ENCODE measurements at regions not wholly inside any gene's neighbourhood (a gene's known extent, or its start where the extent isn't known, plus 50 kb on each side); places are given as distances from the start of the nearest gene placed in this dataset.
"Not testable (repeated sequence)": the region's sequence is repeated elsewhere in the genome, so short reads cannot be mapped to it uniquely, and the experiment has no call there.

DNA sequence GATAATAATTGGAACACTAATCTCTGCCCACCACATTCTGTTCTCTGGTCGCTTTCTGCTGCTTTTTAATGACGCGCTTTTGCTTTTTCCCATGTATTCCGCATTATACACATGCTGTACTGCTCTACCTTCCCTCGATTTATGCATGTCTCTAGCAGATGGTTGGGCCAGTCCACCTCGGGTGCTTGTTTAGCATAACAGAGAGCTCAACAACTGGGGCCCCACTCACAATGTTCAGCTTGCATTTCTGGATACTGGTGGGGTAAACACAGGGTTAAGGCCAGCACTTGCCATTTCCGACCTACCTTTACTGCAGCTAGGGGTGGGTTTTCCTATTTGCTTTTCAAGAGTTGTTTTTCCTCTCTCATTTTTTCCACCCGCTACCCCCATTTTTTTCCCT is 255.8 kb downstream of the SOX3 start:
- H3K27me3 ChIP-seq, result no peaks in the 10 kb centered on the region
- TF ChIP-seq, protein P1, sequence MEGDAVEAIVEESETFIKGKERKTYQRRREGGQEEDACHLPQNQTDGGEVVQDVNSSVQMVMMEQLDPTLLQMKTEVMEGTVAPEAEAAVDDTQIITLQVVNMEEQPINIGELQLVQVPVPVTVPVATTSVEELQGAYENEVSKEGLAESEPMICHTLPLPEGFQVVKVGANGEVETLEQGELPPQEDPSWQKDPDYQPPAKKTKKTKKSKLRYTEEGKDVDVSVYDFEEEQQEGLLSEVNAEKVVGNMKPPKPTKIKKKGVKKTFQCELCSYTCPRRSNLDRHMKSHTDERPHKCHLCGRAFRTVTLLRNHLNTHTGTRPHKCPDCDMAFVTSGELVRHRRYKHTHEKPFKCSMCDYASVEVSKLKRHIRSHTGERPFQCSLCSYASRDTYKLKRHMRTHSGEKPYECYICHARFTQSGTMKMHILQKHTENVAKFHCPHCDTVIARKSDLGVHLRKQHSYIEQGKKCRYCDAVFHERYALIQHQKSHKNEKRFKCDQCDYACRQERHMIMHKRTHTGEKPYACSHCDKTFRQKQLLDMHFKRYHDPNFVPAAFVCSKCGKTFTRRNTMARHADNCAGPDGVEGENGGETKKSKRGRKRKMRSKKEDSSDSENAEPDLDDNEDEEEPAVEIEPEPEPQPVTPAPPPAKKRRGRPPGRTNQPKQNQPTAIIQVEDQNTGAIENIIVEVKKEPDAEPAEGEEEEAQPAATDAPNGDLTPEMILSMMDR (IDR thresholded peaks at IDR 0.05), result no peak
- H3K9me3 ChIP-seq, result no peaks in the 10 kb centered on the region
- intact Hi-C loops (cut with DNase I), result no loop called here
- no peaks in the 10 kb centered on the region for H3K4me1 ChIP-seq
- no peak overlapping the region for H3K27ac ChIP-seq
- no peak overlapping the region for H3K4me3 ChIP-seq
- no peaks in the 10 kb centered on the region for H3K36me3 ChIP-seq
- no peak for DNase-seq (ENCODE audit: low spot score in 2 of 2)

DNA sequence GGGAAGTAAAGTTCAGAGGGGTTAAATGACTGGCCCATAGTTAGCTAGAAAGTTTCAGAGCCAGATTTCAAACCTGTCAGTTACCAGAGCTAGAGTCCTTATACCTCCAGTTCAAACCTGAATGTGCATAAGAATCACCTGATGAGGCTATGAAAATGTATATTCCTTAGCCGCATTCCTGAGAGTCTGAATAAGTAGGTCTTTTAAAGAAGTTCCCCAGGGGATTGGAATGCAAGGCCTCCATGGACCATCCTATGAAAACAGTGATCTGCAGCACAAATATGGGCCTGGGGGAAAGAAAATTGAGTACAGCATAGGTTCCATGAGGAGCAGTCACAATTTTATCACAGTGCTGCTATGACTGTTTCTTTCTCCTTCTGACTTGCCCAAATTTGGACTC is 263.9 kb upstream of the CXorf66 start:
- DNase-seq (ENCODE audit: low spot score in 2 of 2), result no peak
- TF ChIP-seq, protein P1 (IDR thresholded peaks at IDR 0.05), result no peak
- H3K36me3 ChIP-seq, result no peaks in the 10 kb centered on the region
- H3K27me3 ChIP-seq, result no peaks in the 10 kb centered on the region
- H3K9me3 ChIP-seq, result peaks cover 0 to 2% of the 10 kb centered on the region in 2 donors
- H3K4me1 ChIP-seq, result no peaks in the 10 kb centered on the region
- intact Hi-C loops (cut with DNase I), result no loop called here
- H3K4me3 ChIP-seq, result no peak overlapping the region
- H3K27ac ChIP-seq, result no peak overlapping the region

DNA sequence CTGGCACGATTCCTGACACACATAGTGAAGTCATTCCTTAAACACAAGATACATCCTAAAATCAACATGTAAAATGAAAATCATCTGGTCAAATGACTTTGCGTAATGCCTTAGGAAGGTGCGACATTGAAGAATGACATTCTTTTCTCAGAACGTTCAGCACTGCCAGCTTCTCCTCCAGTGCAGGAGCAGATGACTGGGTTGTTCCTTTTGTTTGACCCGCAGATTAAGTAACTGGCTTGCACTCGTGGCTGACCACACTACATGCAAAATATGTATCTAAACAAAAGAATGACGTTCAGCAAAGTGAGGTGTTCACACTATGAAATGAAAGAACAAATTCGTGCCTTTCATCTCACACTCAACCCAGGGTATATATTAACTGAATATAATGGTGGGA is 260.7 kb upstream of the CXorf66 start:
- H3K27me3 ChIP-seq; H3K4me1 ChIP-seq; intact Hi-C loops (cut with DNase I); H3K9me3 ChIP-seq; H3K36me3 ChIP-seq; DNase-seq (ENCODE audit: low spot score in 2 of 2); H3K27ac ChIP-seq; H3K4me3 ChIP-seq: not testable (repeated sequence)

DNA sequence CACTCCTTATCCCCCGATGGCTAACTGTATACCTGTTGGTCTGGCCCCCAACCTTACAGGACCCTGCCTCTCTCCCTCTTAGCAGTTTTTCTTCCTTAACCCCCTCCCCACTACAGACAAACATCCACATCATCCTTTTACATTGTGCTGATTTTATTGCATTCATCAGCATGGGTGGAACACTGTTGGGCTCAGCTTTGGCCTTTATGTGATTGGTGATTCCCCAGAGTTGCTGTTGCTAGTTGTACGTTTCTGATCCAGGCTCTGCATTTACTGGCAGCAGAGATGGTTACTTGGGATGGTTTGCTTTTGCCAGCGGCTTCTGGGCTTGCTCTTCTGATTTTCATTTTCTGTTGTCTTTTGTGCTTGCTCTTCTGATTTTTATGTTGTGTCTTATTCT is 250.6 kb upstream of the CXorf66 start:
- intact Hi-C loops (cut with DNase I); DNase-seq (ENCODE audit: low spot score in 2 of 2); H3K27me3 ChIP-seq; H3K4me1 ChIP-seq; H3K27ac ChIP-seq; H3K4me3 ChIP-seq; H3K9me3 ChIP-seq; H3K36me3 ChIP-seq: not testable (repeated sequence)

DNA sequence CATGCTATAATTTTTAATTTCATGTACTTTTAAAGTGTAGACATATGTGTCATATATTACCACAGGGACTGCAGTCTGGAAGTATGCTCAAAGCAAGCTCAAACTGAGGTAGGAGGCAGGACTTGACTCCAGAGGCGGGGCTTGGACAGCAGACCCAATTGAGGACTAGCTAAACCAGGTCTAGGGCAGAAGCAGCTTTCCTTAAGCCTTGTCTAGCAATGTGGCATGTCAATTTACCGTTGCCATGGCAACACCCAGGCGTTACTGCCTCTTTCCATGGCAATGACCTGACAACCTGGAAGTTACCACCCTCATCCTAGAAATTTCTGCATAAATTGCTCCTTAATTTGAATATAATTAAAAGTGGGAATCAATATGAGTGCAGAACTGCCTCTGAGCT is 249.2 kb upstream of the CXorf66 start:
- H3K9me3 ChIP-seq; DNase-seq (ENCODE audit: low spot score in 2 of 2); H3K4me1 ChIP-seq; H3K27ac ChIP-seq; intact Hi-C loops (cut with DNase I); H3K36me3 ChIP-seq; H3K27me3 ChIP-seq; H3K4me3 ChIP-seq: not testable (repeated sequence)

DNA sequence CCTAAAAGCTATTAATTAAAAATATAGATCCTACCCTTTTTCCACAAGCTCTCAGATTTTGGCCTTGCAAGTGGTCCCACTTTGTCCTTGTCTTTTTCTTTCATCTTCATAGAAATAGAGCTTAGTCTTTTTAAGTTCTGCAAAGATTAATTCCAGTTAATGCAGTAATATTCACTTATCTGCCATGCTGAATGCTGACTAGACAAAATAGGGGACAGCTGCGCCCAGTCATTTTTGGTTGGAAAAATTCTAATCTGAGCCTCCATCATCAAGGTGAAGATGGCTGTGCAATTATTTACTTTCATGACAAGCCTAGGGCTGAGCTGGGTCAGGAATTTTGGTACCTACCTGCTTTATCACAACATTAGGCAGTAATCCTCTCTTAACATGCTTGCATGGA is 241.3 kb upstream of the CXorf66 start:
- Histone ChIP-seq H3K4me1 (no peaks in the 10 kb centered on the region), H3K36me3 (no peaks in the 10 kb centered on the region), H3K4me3 (no peak overlapping the region), H3K27ac (no peak overlapping the region), H3K27me3 (no peaks in the 10 kb centered on the region), H3K9me3 (no peaks in the 10 kb centered on the region)
- DNase-seq (ENCODE audit: low spot score in 2 of 2), result no peak
- TF ChIP-seq, protein P1 (IDR thresholded peaks at IDR 0.05), result no peak
- intact Hi-C loops (cut with DNase I), result no loop called here

DNA sequence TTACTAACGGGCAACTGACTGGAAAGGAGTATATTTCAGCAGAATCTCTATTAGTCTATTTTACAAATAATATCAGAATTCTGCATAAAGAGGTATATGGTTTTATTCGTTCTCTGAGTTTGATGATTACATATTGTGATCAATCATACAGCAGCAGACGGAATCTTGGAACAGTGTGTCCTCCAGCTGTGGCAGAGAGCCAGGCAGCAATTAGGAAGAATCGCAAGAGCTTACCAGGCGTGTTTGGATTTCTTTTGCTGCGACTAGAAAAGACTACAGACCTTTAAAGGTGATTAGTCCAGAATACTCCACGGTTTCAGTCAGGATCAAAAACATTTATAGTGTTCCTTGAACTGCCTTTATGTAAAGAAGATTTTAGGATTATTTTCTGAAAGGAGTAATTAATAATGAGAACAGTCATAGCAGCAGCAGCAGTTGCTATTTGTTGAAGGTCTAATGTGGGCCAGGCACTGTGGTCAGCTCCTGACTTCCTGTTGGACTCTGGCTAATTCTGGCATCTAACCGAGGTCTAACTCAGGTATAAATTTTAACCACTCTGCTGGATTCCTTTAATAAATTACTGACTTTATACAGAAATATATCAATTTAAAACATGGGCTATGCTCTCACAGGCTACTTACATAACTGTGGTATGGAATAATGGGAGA is 225.3 kb upstream of the CXorf66 start:
- intact Hi-C loops (cut with DNase I), result no loop called here
- Histone ChIP-seq H3K36me3 (no peaks in the 10 kb centered on the region), H3K4me1 (no peaks in the 10 kb centered on the region), H3K4me3 (no peak overlapping the region), H3K27ac (no peak overlapping the region), H3K27me3 (no peaks in the 10 kb centered on the region), H3K9me3 (no peaks in the 10 kb centered on the region)
- no peak for DNase-seq (ENCODE audit: low spot score in 2 of 2)
- TF ChIP-seq, protein P1 (IDR thresholded peaks at IDR 0.05), result no peak

All from ascending aorta (tissue), 2 donors.